ENCODE measurements at regions not wholly inside any gene's neighbourhood (a gene's known extent, or its start where the extent isn't known, plus 50 kb on each side); places are given as distances from the start of the nearest gene placed in this dataset.
"Not testable (repeated sequence)": the region's sequence is repeated elsewhere in the genome, so short reads cannot be mapped to it uniquely, and the experiment has no call there.

DNA sequence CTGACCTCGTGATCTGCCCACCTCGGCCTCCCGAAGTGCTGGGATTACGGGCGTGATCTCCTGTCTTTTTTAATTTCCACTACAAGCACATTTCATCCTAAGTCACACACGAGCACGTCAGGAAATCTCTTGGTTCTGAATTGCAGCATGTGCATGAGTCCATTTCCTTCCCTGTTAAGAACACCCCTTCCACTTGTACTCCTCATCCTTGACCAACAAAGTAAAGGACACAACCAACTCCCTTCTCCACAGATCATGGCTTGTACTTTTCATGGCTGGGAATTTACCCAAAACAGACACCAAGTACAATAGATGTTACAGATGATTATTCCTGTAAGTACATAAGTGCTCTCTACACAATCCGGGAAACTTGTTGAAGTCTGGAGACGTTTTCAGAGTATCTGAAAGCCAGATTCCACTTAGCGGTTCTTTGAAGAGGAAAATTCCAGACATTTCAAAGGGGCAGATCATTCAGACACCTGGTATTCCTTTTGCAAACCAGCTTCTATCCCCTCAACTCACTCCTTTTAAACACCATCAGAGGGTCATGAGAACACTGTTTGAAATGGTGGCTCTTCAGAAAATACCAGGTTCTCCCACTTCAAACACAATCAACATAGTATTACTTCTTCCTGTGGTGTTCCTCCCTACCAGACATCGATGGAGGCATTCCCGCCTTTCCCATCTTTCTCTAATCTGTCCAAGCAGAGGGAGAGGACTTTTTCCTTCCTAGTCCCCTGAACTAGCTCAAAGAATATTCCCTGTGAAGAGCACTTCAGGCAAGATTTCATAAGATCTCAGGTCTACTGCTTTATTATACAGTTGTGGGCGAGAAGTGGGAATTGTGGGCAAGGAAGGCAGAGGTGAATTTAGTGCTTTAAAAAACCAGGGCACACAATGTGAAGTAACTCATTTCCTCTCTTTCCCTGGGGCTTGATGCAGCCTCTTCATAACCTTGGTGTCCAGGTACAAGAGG lies 80.1 kb upstream of the TSC22D2 start:
- no peak for DNase-seq

GRCh38 chr3:150324788-150325187 lies 83.3 kb upstream of the TSC22D2 start:
- no peak for DNase-seq

- DNase-seq: no peak
These were observed 83.9 kb upstream of the TSC22D2 start for GRCh38 chr3:150324245-150324644.

DNA sequence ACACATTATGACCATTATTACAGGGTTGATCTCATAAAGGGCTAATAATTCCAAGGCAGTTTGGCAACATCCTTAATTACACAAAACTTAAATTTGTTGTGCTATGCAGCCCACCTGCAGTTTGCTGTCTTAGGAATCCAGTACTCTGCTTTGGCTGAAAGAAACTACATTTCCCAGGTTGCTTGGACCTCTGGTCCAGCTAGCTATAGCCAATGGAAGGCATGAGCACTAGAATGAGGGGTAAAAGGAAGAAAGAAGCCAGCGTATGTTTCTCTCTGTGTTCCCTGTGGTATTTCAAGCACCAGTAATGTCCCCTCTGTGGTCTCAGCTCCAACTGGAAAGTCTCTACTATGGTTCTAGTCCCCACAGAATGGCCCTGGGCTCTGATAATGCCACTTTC lies 84.3 kb upstream of the TSC22D2 start:
- no peak for DNase-seq

DNA sequence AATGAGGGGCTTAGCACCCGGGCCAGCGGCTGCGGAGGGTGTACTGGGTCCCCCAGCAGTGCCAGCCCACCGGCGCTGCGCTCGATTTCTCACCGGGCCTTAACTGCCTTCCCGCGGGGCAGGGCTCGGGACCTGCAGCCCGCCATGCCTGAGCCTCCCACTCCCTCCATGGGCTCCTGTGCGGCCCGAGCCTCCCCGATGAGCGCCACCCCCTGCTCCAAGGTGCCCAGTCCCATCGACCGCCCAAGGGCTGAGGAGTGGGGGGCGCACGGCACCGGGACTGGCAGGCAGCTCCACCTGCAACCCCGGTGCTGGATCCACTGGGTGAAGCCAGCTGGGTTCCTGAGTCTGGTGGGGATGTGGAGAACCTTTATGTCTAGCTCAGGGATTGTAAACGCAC lies 85.0 kb upstream of the TSC22D2 start:
- not testable (repeated sequence) for DNase-seq

GRCh38 chr3:150320971-150321370 lies 87.1 kb upstream of the TSC22D2 start:
- not testable (repeated sequence) for DNase-seq

- no peak for DNase-seq
These were observed 88.2 kb upstream of the TSC22D2 start for GRCh38 chr3:150319900-150320299.

DNA sequence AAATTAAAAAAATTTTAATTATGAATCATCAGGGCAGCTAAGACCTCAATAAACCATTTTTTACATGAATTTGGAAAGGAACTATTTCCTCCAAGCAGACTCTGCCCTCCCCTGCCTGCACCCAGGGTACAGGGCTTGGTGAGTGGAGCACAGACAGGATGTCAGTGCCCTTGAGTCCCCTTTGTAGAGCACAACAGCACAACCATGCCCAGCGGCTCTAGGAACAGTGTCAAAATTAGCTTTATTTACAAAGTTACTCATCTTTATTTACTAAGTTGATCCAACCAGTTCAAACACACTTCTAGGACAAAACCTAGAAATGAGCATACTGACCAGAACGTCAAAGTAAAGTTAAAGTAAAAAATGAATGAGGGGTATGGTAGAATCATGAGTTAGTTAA lies 90.6 kb upstream of the TSC22D2 start:
- DNase-seq: no peak

DNA sequence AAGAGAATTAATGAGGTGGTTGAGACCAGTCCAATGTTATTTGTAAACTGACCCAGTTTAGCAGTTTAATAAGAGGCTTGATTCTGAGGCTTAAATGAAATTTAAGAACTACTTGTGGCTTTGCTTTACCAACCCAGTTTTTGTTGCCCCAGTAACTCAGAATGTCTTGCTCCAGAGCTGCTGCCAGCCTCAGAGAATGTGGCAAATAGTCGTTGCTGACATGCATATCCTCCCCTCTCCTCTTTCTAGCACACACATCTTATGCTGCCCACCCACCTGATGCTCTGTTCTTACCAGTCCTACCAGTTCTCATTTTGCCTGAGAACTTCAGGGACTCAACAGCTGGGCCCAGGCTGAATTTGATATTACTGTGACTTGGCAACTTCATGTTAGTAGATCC lies 92.4 kb upstream of the TSC22D2 start:
- DNase-seq: no peak

- no peak for DNase-seq
These were observed 93.7 kb upstream of the TSC22D2 start for GRCh38 chr3:150314248-150315004.

DNA sequence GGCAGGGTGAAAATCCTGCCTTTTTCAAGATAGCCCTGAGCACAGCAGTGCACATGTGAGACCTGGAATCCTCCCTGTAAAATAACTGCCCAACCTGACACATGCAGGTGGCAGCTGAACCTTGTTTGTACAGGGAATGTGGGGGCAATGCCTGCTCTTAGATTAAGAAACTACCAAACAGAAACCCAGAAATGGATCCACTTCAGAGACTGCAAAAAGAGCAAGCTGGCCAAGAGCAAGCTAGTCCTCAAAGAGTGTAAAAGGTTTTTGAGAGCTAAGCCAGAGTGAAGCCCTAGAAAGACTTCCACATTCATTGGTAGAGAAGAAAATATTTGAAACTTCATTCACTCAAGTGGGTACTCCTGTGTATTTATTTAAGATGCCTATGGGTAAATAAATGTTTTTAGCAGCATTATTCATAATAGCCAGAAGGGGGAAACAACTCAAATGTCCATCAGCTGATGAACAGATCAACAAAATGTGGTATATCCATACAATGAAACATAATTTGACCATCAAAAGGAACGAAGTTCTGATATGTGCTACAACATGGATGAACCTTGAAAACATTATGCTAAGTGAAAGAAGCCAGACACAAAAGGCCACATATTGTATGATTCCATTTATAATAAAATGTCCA lies 96.0 kb upstream of the TSC22D2 start:
- no peak for DNase-seq

- no peak for DNase-seq
These were observed 96.9 kb upstream of the TSC22D2 start for GRCh38 chr3:150311156-150311555.

DNA sequence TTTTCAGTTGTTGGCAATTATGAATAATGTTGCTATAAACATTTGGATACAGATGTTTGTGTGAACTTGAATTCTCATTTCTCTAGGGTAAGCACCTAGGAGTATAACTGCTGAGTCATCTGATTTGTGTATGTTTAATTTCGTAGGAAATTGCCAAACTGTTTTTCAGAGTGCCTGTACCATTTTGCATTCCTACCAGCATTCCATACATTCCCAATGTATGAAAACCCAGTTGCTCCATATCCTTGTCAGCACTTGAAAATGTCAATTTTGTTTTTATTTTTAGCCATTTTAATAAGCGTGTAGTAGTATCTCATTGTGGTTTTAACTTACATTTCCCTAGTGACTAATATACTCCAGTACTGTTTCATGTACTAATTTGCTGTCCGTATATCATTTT lies 98.5 kb upstream of the TSC22D2 start:
- no peak for DNase-seq

- no peak for DNase-seq
These were observed 98.9 kb upstream of the TSC22D2 start for GRCh38 chr3:150309257-150309542.

- DNase-seq: no peak
These were observed 99.4 kb upstream of the TSC22D2 start for GRCh38 chr3:150308481-150309256.

- no peak for DNase-seq
These were observed 100.1 kb upstream of the TSC22D2 start for GRCh38 chr3:150308037-150308319.

DNA sequence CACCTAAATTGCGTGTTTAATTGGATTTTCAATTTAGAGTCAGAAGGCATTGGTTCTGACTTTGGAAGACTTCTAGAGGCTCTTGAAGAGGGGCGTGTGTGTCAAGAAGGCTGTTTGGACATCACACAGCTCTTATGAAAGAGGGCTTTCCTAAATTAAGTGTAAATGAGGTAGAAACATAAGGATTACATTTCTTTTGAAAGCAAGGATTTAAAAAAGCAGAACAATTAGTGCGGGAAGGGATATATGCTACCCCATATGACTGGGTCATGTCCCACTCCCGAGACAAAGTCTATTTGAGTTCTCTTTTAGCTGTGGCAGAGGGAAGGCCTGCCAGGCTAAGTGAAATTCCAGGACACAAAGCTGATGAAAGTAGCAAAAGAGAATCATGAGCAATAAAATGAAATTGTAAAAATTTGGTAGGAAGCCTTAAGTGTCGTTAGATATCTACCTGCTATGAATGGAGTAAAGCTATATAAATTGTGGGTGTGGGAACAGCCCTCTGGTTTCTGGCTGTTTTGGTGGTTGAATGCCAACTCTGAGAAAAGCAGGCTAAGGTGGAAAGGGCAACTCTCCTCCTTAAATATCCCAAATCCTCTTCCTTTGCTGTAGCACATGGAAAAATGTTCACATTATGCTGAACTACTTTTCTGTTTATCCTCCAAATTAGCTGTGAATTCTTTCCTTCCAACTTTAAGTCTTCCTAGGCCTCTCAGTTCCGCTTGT lies 100.6 kb upstream of the TSC22D2 start:
- DNase-seq: no peak

GRCh38 chr3:150306906-150307305 lies 101.2 kb upstream of the TSC22D2 start:
- no peak for DNase-seq

- no peak for DNase-seq
These were observed 102.0 kb upstream of the TSC22D2 start for GRCh38 chr3:150306083-150306482.

GRCh38 chr3:150303768-150304167 lies 104.3 kb upstream of the TSC22D2 start:
- DNase-seq: no peak

- no peak for DNase-seq
These were observed 105.9 kb upstream of the TSC22D2 start for GRCh38 chr3:150302246-150302645.

DNA sequence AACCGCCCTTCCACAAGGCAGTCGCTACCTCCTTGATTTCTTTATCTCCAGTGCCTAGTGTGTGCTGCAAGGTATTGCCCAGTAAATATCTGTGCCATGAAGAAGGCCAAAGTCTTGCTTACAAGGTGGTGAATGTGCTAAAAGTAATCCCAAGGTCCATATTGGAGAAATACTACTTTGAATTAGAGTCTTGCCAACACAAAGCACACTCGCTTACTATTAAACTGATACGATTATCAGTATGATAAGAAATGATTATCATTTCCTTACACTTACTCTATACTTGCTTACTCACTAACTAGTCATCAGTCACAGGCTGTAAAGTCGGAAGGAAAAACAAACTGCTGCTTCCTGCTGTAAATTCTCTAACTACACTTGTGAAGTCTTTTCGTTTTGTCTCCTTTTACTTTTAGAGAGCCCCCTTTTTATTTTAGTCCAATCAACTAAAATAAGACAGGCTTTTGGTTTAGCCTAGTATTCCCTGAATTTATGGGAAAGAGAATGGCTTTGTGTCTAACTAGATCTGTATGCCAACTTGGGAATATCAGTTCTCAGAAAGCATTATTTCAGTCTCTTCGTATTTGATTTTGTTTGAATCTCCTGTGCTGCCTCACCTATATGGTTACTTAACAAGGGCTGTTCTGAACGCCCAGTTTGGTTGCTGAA lies 107.1 kb upstream of the TSC22D2 start:
- no peak for DNase-seq
